Stimulated activated CD4-positive, alpha-beta T cell treated with anti-CD3 and anti-CD28 coated beads, Interleukin-2, amount 100 ng/mL, for 4 hours (primary cell): ENCODE measurements at regions not wholly inside any gene's neighbourhood (a gene's known extent, or its start where the extent isn't known, plus 50 kb on each side); places are given as distances from the start of the nearest gene placed in this dataset.

ENCODE experiments used
- DNase-seq: peaks from one replicate; pipeline ENCODE4 v3.0.0-alpha.2; 2020; ENCODE audit warnings: low read depth

GRCh38 chr12:14256121-14256520, 109.4 kb upstream of the ATF7IP start:
- peak; percentile 24 for DNase-seq

- peak; percentile 66 for DNase-seq
Measured at GRCh38 chr12:14256555-14257169, 108.8 kb upstream of the ATF7IP start.

- no peak for DNase-seq
Measured at GRCh38 chr12:14257303-14257733, 108.2 kb upstream of the ATF7IP start.

GRCh38 chr12:14257734-14258574, 107.5 kb upstream of the ATF7IP start:
- peak; percentile 50 for DNase-seq

- DNase-seq: no peak
Measured at GRCh38 chr12:14258575-14258940, 106.9 kb upstream of the ATF7IP start.

GRCh38 chr12:14259481-14260010, 105.9 kb upstream of the ATF7IP start:
- DNase-seq: no peak

- no peak for DNase-seq
Measured at GRCh38 chr12:14260011-14260993, 105.2 kb upstream of the ATF7IP start.

- DNase-seq: no peak
Measured at GRCh38 chr12:14261096-14261495, 104.4 kb upstream of the ATF7IP start.

GRCh38 chr12:14261861-14262260, 103.6 kb upstream of the ATF7IP start:
- no peak for DNase-seq

- no peak for DNase-seq
Measured at GRCh38 chr12:14262771-14263511, 102.5 kb upstream of the ATF7IP start.

- no peak for DNase-seq
Measured at GRCh38 chr12:14263742-14264141, 101.7 kb upstream of the ATF7IP start.

GRCh38 chr12:14264316-14264715, 101.2 kb upstream of the ATF7IP start:
- no peak for DNase-seq

GRCh38 chr12:14264778-14265177, 100.7 kb upstream of the ATF7IP start:
- DNase-seq: no peak

- DNase-seq: no peak
Measured at GRCh38 chr12:14268120-14268515, 97.4 kb upstream of the ATF7IP start.

- no peak for DNase-seq
Measured at GRCh38 chr12:14270392-14270791, 95.1 kb upstream of the ATF7IP start.

- DNase-seq: no peak
Measured at GRCh38 chr12:14272956-14273912, 92.2 kb upstream of the ATF7IP start.

GRCh38 chr12:14273913-14274311, 91.6 kb upstream of the ATF7IP start:
- DNase-seq: no peak

- DNase-seq: no peak
Measured at GRCh38 chr12:14275111-14275510, 90.4 kb upstream of the ATF7IP start.

GRCh38 chr12:14275886-14276285, 89.6 kb upstream of the ATF7IP start:
- no peak for DNase-seq

- DNase-seq: no peak
Measured at GRCh38 chr12:14278294-14278953, 87.1 kb upstream of the ATF7IP start.
